H1 (cell line): ENCODE measurements at regions not wholly inside any gene's neighbourhood (a gene's known extent, or its start where the extent isn't known, plus 50 kb on each side); places are given as distances from the start of the nearest gene placed in this dataset.

Experiments used
- CTCF ChIA-PET: fragments of 300-600 bp; sonication (Branson Sonifier 250); formaldehyde crosslinking; loops from one replicate; lab custom pipeline; 2021; ENCODE audit not compliant: partially characterized antibody; lab: Charles Lee
- POLR2A ChIA-PET: fragments of 300-600 bp; sonication (Branson Sonifier 250); formaldehyde crosslinking; loops from one replicate; lab custom pipeline; 2021; ENCODE audit warnings: inconsistent platforms; ENCODE audit not compliant: partially characterized antibody; lab: Charles Lee
- DNase-seq, 2 experiments: peaks; one replicate each; pipeline versions ENCODE4 v3.0.0 to v3.0.0-alpha.2; 2010 to 2022; ENCODE audit warnings: low spot score in 2 of 2, low read depth in 1 of 2, mixed read lengths in 1 of 2
- FAIRE-seq: peaks from 2 replicates; lab custom pipeline; 2011; peaks lifted over from hg19 to GRCh38; lab: Jason Lieb, UNC
- H2AFZ ChIP-seq: 2 replicates; pipeline ENCODE4 v1.8.1; 2012; ENCODE audit warnings: low read length, inconsistent platforms
- H2AK5ac ChIP-seq: 2 replicates; pipeline ENCODE4 v1.6.1; 2013; ENCODE audit warnings: low read depth, low read length
- H2BK120ac ChIP-seq: replicated peaks from 2 replicates; pipeline ENCODE3; 2013; ENCODE audit warnings: low read depth, low read length, inconsistent platforms
- H2BK12ac ChIP-seq: 2 replicates; pipeline ENCODE4 v1.6.1; 2013; ENCODE audit warnings: low read depth, low read length
- H2BK15ac ChIP-seq: 2 replicates; pipeline ENCODE4 v1.6.1; 2013; ENCODE audit warnings: low read length
- H2BK20ac ChIP-seq: 2 replicates; pipeline ENCODE4 v1.6.1; 2013; ENCODE audit warnings: low read length
- H2BK5ac ChIP-seq: 2 replicates; pipeline ENCODE4 v1.6.1; 2013; ENCODE audit warnings: low read depth, low read length
- H3K14ac ChIP-seq: 2 replicates; pipeline ENCODE4 v1.6.1; 2013; ENCODE audit warnings: inconsistent platforms; ENCODE audit not compliant: insufficient read length
- H3K18ac ChIP-seq: 2 replicates; pipeline ENCODE4 v1.6.1; 2013; ENCODE audit warnings: low read length; ENCODE audit errors: extremely low read depth
- H3K23ac ChIP-seq: 2 replicates; pipeline ENCODE4 v1.6.1; 2013; ENCODE audit warnings: inconsistent platforms; ENCODE audit not compliant: insufficient read length
- H3K23me2 ChIP-seq: 2 replicates; pipeline ENCODE4 v1.6.1; 2013; ENCODE audit warnings: low read depth, low read length
- H3K27ac ChIP-seq: 2 replicates; pipeline ENCODE4 v1.6.1; 2011; ENCODE audit warnings: low read depth, low read length, inconsistent platforms
- H3K27me3 ChIP-seq, 4 experiments: replicated peaks in 1 of 4; 1 replicate in 1 of 4; 2 replicates in 3 of 4; pipeline versions ENCODE4 v1.6.1 to v1.8.1; 2011 to 2013; ENCODE audit warnings: low read length in 3 of 4, mild to moderate bottlenecking in 3 of 4, inconsistent platforms in 2 of 4, mixed read lengths in 2 of 4, moderate library complexity in 1 of 4; ENCODE audit not compliant: control insufficient read depth in 3 of 4, insufficient read depth in 3 of 4; ENCODE audit errors: extremely low read depth in 1 of 4
- H3K36me3 ChIP-seq, 4 experiments: 2 replicates each; pipeline versions ENCODE4 v1.6.1 to v1.8.1; 2011 to 2013; ENCODE audit warnings: mild to moderate bottlenecking in 4 of 4, low read length in 3 of 4, moderate library complexity in 2 of 4, control low read depth in 1 of 4, inconsistent platforms in 1 of 4; ENCODE audit not compliant: insufficient read depth in 4 of 4, control insufficient read depth in 2 of 4
- H3K4ac ChIP-seq: replicated peaks from 2 replicates; pipeline ENCODE3; 2013; ENCODE audit warnings: low read length, low read depth, mixed read lengths, inconsistent platforms; ENCODE audit not compliant: insufficient read length
- H3K4me1 ChIP-seq, 4 experiments: replicated peaks in 1 of 4; 1 replicate in 1 of 4; 2 replicates in 3 of 4; pipeline versions ENCODE4 v1.6.1 to v1.8.1; 2011 to 2013; ENCODE audit warnings: low read length in 3 of 4, inconsistent platforms in 2 of 4, mixed read lengths in 1 of 4; ENCODE audit not compliant: insufficient read depth in 4 of 4, control insufficient read depth in 3 of 4
- H3K4me2 ChIP-seq, 2 experiments: 2 replicates each; pipeline versions ENCODE4 v1.6.1 to v1.8.1; 2011 to 2013; ENCODE audit warnings: low read depth in 2 of 2, low read length in 2 of 2, control low read depth in 1 of 2, inconsistent platforms in 1 of 2, mild to moderate bottlenecking in 1 of 2; ENCODE audit not compliant: insufficient read depth in 1 of 2
- H3K4me3 ChIP-seq, 4 experiments: fragments of 200-600, 300-600 bp in 1 of 4; sonication (generic), shearing (Covaris generic), sonication (Bioruptor Twin) in 1 of 4; 2 replicates each; pipeline versions ENCODE4 v1.5.1 to v1.8.1; 2011 to 2016; ENCODE audit warnings: low read length in 4 of 4, low read depth in 3 of 4, control low read depth in 2 of 4, inconsistent platforms in 2 of 4, mild to moderate bottlenecking in 2 of 4, mixed read lengths in 1 of 4, moderate library complexity in 1 of 4; ENCODE audit not compliant: insufficient read depth in 2 of 4; ENCODE audit errors: extremely low read depth in 1 of 4
- H3K56ac ChIP-seq: replicated peaks from 2 replicates; pipeline ENCODE3; 2013; ENCODE audit warnings: low read depth, mild to moderate bottlenecking, mixed read lengths, low read length, inconsistent platforms; ENCODE audit not compliant: insufficient read length
- H3K79me1 ChIP-seq: 2 replicates; pipeline ENCODE4 v1.6.1; 2013; ENCODE audit warnings: low read depth, low read length, control low read depth
- H3K79me2 ChIP-seq, 2 experiments: 2 replicates each; pipeline versions ENCODE4 v1.6.1 to v1.8.1; 2012 to 2013; ENCODE audit warnings: low read length in 2 of 2, mild to moderate bottlenecking in 2 of 2, inconsistent platforms in 1 of 2; ENCODE audit not compliant: insufficient read depth in 2 of 2, control insufficient read depth in 1 of 2
- H3K9ac ChIP-seq, 4 experiments: replicated peaks in 1 of 4; 1 replicate in 1 of 4; 2 replicates in 3 of 4; pipeline versions ENCODE4 v1.6.1 to v1.8.1; 2011 to 2013; ENCODE audit warnings: low read depth in 3 of 4, low read length in 3 of 4, control low read depth in 2 of 4, mild to moderate bottlenecking in 2 of 4, moderate library complexity in 2 of 4, inconsistent platforms in 1 of 4; ENCODE audit errors: extremely low read depth in 1 of 4
- H3K9me3 ChIP-seq, 2 experiments: 2 replicates each; pipeline versions ENCODE4 v1.6.1 to v1.8.1; 2012 to 2013; ENCODE audit warnings: mild to moderate bottlenecking in 2 of 2, moderate library complexity in 2 of 2, control low read depth in 1 of 2, inconsistent platforms in 1 of 2, low read depth in 1 of 2, low read length in 1 of 2, mixed read lengths in 1 of 2; ENCODE audit not compliant: insufficient read depth in 2 of 2
- H4K20me1 ChIP-seq, 2 experiments: replicated peaks in 1 of 2; 2 replicates each; pipeline versions ENCODE3 to v1.8.1; 2011 to 2013; ENCODE audit warnings: inconsistent platforms in 2 of 2, low read length in 2 of 2, mild to moderate bottlenecking in 1 of 2; ENCODE audit not compliant: insufficient read depth in 2 of 2, control insufficient read depth in 1 of 2
- H4K5ac ChIP-seq: 2 replicates; pipeline ENCODE4 v1.6.1; 2013; ENCODE audit warnings: low read length, low read depth, mixed read lengths, inconsistent platforms; ENCODE audit not compliant: insufficient read length
- H4K8ac ChIP-seq: 2 replicates; pipeline ENCODE4 v1.8.0; 2013; ENCODE audit warnings: mild to moderate bottlenecking, moderate library complexity, low read length, inconsistent platforms; ENCODE audit not compliant: insufficient read depth; ENCODE audit errors: extremely low read depth
- H4K91ac ChIP-seq: replicated peaks from 2 replicates; pipeline ENCODE3; 2013; ENCODE audit warnings: low read length, mixed read lengths, inconsistent platforms; ENCODE audit not compliant: insufficient read length
- CREB1 ChIP-seq: IDR thresholded peaks from 2 replicates; pipeline ENCODE4 v1.6.1; 2012; ENCODE audit warnings: inconsistent platforms
- CTBP2 ChIP-seq: IDR thresholded peaks from 2 replicates; pipeline ENCODE4 v1.7.0; 2011; ENCODE audit warnings: borderline replicate concordance, mild to moderate bottlenecking, moderate library complexity, mixed read lengths, low read length; ENCODE audit not compliant: insufficient read depth, insufficient read length
- GTF2F1 ChIP-seq: IDR thresholded peaks from 2 replicates; pipeline ENCODE4 v1.6.1; 2012; ENCODE audit warnings: low read depth, low read length, improper control_type of control experiment, borderline replicate concordance
- NRF1 ChIP-seq: IDR thresholded peaks from 2 replicates; pipeline ENCODE4 v1.6.1; 2011; ENCODE audit warnings: mild to moderate bottlenecking, low read depth, low read length, improper control_type of control experiment
- PHF8 ChIP-seq: fragments of 200-600 bp; sonication (generic); conservative IDR thresholded peaks from 2 replicates; pipeline ENCODE4 v1.7.1; 2012; ENCODE audit warnings: low read depth, mild to moderate bottlenecking, inconsistent platforms, low read length, moderate library complexity
- POLR2AphosphoS5 ChIP-seq: IDR thresholded peaks from 2 replicates; pipeline ENCODE4 v1.6.1; 2011; ENCODE audit warnings: low read depth, low read length
- POU5F1 ChIP-seq: IDR thresholded peaks from 2 replicates; pipeline ENCODE4 v1.6.1; 2011; ENCODE audit warnings: low read depth, mild to moderate bottlenecking, low read length, moderate library complexity
- RAD21 ChIP-seq, 2 experiments: IDR thresholded peaks in 1 of 2; conservative IDR thresholded peaks in 1 of 2; 2 replicates each; pipeline ENCODE4 v1.6.1; 2011; ENCODE audit warnings: low read depth in 2 of 2, low read length in 2 of 2, improper control_type of control experiment in 1 of 2, inconsistent platforms in 1 of 2, mild to moderate bottlenecking in 1 of 2, moderate library complexity in 1 of 2
- SP1 ChIP-seq: IDR thresholded peaks from 2 replicates; pipeline ENCODE4 v1.6.1; 2011; ENCODE audit warnings: low read depth, low read length
- whole genome bisulfite sequencing, 2 experiments: shearing (Covaris generic) in 1 of 2; methylation state at CpG; one replicate each; pipeline versions ENCODE4 v1.1.6 to v1.1.7; 2013 to 2015; ENCODE audit warnings: low lambda C conversion rate in 2 of 2, mixed read lengths in 2 of 2, inconsistent platforms in 1 of 2, low coverage in 1 of 2, missing lambda C conversion rate in 1 of 2; ENCODE audit not compliant: insufficient replicate concordance in 2 of 2, insufficient coverage in 1 of 2, insufficient read length in 1 of 2; ENCODE audit errors: extremely low coverage in 1 of 2, missing lambda C conversion rate in 1 of 2; 5-methylcytosine and 5-hydroxymethylcytosine counted together

GRCh38 chr6:167696296-167696695 lies 130.4 kb upstream of the AFDN start:
- no peak for TF ChIP-seq RAD21 (IDR thresholded peaks at IDR 0.05 in 1 of 2, conservative IDR thresholded peaks at IDR 0.05 in 1 of 2; ENCODE audit: low read depth in 2 of 2, low read length in 2 of 2)
- no peak for TF ChIP-seq PHF8
- no peak for TF ChIP-seq GTF2F1
- no peak for TF ChIP-seq SP1
- TF ChIP-seq CTBP2, result no peak
- no peak for TF ChIP-seq POU5F1
- no peak for TF ChIP-seq POLR2AphosphoS5
- TF ChIP-seq NRF1, result no peak
- TF ChIP-seq CREB1, result no peak
- Histone ChIP-seq H3K23me2 (no peaks in the 10 kb centered on the region), H3K79me2 (no peaks in the 10 kb centered on the region), H2BK12ac (no peak overlapping the region), H3K56ac (no peak overlapping the region), H3K4ac (no peak overlapping the region), H3K79me1 (no peaks in the 10 kb centered on the region), H3K4me2 (no peak overlapping the region), H2BK20ac (no peak overlapping the region), H3K14ac (no peak overlapping the region), H4K91ac (no peak overlapping the region), H2BK120ac (no peak overlapping the region), H2BK5ac (no peak overlapping the region), H4K8ac (no peak overlapping the region), H4K5ac (no peak overlapping the region), H3K23ac (no peak overlapping the region), H3K9ac (no peak overlapping the region), H3K9me3 (no peaks in the 10 kb centered on the region), H2AK5ac (no peak overlapping the region), H3K27me3 (no peaks in the 10 kb centered on the region), H3K4me1 (peaks cover 1 to 6% (median 3%) of the 10 kb centered on the region in 4 experiments; a peak in 4 of 7 replicates), H3K4me3 (no peak overlapping the region), H3K36me3 (no peaks in the 10 kb centered on the region), H2AFZ (no peak overlapping the region), H4K20me1 (no peaks in the 10 kb centered on the region), H2BK15ac (no peak overlapping the region), H3K27ac (no peak overlapping the region), H3K18ac (no peak overlapping the region)
- 85% methylated on average over 6 of the region's 6 CpGs; no CpG with 5 or more reads in 1 of the 2 experiments for WGBS, 2 experiments
- ChIA-PET CTCF (no interaction called here), POLR2A (no interaction called here)
- FAIRE-seq (no peak), DNase-seq (no peak)
